Endothelial cell of umbilical vein (primary cell): ENCODE measurements at regions not wholly inside any gene's neighbourhood (a gene's known extent, or its start where the extent isn't known, plus 50 kb on each side); places are given as distances from the start of the nearest gene placed in this dataset.

Experiments
- EZH2 ChIP-seq: IDR thresholded peaks from 2 replicates; pipeline ENCODE4 v1.6.1; 2012; ENCODE audit warnings: borderline replicate concordance, low read depth, mild to moderate bottlenecking, moderate library complexity, low read length, inconsistent platforms; ENCODE audit not compliant: severe bottlenecking
- FOS ChIP-seq: IDR thresholded peaks from 2 replicates; pipeline ENCODE4 v1.6.1; 2011; ENCODE audit warnings: mild to moderate bottlenecking, low read length, moderate library complexity, borderline replicate concordance; ENCODE audit not compliant: insufficient read depth
- JUN ChIP-seq: IDR thresholded peaks from 2 replicates; pipeline ENCODE4 v1.6.1; 2011; ENCODE audit warnings: borderline replicate concordance, low read depth; ENCODE audit not compliant: insufficient read length, insufficient read depth
- MYC ChIP-seq: IDR thresholded peaks from one replicate; pipeline ENCODE4 v1.6.1; 2011; ENCODE audit warnings: mild to moderate bottlenecking, low read depth, low read length
- POLR2A ChIP-seq: IDR thresholded peaks from 2 replicates; pipeline ENCODE4 v1.6.1; 2012; ENCODE audit warnings: low read depth, mild to moderate bottlenecking, control low read depth, low read length
- POLR2AphosphoS5 ChIP-seq: IDR thresholded peaks from 2 replicates; pipeline ENCODE4 v1.6.1; 2012; ENCODE audit warnings: low read depth, mild to moderate bottlenecking, control low read depth, low read length, moderate library complexity; ENCODE audit not compliant: insufficient read depth
- TF ChIP-seq, protein P1 (sequence below), 2 donors: IDR thresholded peaks; 1 replicate in 1 of 2; 2 replicates in 1 of 2; pipeline ENCODE4 v1.5.1; 2011; ENCODE audit warnings: low read length in 2 of 2, mild to moderate bottlenecking in 2 of 2, moderate library complexity in 2 of 2, control low read depth in 1 of 2, inconsistent platforms in 1 of 2, low read depth in 1 of 2; ENCODE audit not compliant: insufficient read depth in 1 of 2; ENCODE audit errors: extremely low read depth in 1 of 2

- TF ChIP-seq, protein P1, sequence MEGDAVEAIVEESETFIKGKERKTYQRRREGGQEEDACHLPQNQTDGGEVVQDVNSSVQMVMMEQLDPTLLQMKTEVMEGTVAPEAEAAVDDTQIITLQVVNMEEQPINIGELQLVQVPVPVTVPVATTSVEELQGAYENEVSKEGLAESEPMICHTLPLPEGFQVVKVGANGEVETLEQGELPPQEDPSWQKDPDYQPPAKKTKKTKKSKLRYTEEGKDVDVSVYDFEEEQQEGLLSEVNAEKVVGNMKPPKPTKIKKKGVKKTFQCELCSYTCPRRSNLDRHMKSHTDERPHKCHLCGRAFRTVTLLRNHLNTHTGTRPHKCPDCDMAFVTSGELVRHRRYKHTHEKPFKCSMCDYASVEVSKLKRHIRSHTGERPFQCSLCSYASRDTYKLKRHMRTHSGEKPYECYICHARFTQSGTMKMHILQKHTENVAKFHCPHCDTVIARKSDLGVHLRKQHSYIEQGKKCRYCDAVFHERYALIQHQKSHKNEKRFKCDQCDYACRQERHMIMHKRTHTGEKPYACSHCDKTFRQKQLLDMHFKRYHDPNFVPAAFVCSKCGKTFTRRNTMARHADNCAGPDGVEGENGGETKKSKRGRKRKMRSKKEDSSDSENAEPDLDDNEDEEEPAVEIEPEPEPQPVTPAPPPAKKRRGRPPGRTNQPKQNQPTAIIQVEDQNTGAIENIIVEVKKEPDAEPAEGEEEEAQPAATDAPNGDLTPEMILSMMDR (IDR thresholded peaks at IDR 0.05; ENCODE audit: extremely low read depth in 1 of 2, insufficient read depth in 1 of 2, low read depth in 1 of 2, low read length in 2 of 2) = no peak
- no peak for TF ChIP-seq JUN
- no peak for TF ChIP-seq POLR2AphosphoS5
- TF ChIP-seq POLR2A = no peak
- TF ChIP-seq MYC = no peak
- TF ChIP-seq EZH2 = no peak
- TF ChIP-seq FOS = no peak
Measured at GRCh38 chr3:106125321-106125720, 256.5 kb upstream of the CBLB start.
